ENCODE measurements at regions not wholly inside any gene's neighbourhood (a gene's known extent, or its start where the extent isn't known, plus 50 kb on each side); places are given as distances from the start of the nearest gene placed in this dataset.

DNA sequence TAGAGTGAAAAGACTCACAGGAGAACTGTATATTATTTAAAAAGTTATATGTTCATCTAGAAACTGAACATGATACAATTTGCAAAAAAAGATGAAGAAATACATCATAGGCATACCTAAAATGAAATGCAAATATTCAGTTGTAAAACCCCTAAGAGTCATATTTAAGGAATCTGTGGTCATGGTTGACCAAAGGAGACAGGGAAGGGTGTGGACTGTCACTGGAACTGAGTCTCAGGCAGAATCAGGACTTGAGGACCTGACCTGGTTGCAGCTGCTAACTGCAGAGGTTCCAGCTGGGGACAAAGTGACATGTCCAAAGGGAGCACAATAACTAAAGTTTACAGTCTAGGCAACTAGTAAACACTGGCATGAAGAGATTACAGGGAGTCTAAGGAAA, 211.3 kb upstream of the RAG2 start:
- TF ChIP-seq, protein P1, sequence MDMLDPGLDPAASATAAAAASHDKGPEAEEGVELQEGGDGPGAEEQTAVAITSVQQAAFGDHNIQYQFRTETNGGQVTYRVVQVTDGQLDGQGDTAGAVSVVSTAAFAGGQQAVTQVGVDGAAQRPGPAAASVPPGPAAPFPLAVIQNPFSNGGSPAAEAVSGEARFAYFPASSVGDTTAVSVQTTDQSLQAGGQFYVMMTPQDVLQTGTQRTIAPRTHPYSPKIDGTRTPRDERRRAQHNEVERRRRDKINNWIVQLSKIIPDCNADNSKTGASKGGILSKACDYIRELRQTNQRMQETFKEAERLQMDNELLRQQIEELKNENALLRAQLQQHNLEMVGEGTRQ (IDR thresholded peaks at IDR 0.05): no peak
- TF ChIP-seq TFCP2L1 (CRISPR knock-in tag; IDR thresholded peaks at IDR 0.05): no peak
- no peak for TF ChIP-seq JUN (IDR thresholded peaks at IDR 0.05)
- TF ChIP-seq, protein P2, sequence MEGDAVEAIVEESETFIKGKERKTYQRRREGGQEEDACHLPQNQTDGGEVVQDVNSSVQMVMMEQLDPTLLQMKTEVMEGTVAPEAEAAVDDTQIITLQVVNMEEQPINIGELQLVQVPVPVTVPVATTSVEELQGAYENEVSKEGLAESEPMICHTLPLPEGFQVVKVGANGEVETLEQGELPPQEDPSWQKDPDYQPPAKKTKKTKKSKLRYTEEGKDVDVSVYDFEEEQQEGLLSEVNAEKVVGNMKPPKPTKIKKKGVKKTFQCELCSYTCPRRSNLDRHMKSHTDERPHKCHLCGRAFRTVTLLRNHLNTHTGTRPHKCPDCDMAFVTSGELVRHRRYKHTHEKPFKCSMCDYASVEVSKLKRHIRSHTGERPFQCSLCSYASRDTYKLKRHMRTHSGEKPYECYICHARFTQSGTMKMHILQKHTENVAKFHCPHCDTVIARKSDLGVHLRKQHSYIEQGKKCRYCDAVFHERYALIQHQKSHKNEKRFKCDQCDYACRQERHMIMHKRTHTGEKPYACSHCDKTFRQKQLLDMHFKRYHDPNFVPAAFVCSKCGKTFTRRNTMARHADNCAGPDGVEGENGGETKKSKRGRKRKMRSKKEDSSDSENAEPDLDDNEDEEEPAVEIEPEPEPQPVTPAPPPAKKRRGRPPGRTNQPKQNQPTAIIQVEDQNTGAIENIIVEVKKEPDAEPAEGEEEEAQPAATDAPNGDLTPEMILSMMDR (IDR thresholded peaks at IDR 0.05): no peak
- no peak for TF ChIP-seq CEBPB (IDR thresholded peaks at IDR 0.05)
- no peak for TF ChIP-seq POLR2A (IDR thresholded peaks at IDR 0.05; ENCODE audit: low read length)
- TF ChIP-seq MYC (IDR thresholded peaks at IDR 0.05; ENCODE audit: borderline replicate concordance, low read length): no peak
- TF ChIP-seq, protein P3, sequence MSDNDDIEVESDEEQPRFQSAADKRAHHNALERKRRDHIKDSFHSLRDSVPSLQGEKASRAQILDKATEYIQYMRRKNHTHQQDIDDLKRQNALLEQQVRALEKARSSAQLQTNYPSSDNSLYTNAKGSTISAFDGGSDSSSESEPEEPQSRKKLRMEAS (IDR thresholded peaks at IDR 0.05): no peak
- no peak for TF ChIP-seq SMC3 (IDR thresholded peaks at IDR 0.05)
